NB4 (cell line): ENCODE measurements at regions not wholly inside any gene's neighbourhood (a gene's known extent, or its start where the extent isn't known, plus 50 kb on each side); places are given as distances from the start of the nearest gene placed in this dataset.

Experiments used
- CTCF ChIP-seq: IDR thresholded peaks from one replicate; pipeline ENCODE4 v1.5.1; 2012; ENCODE audit warnings: low read depth, low read length
- MAX ChIP-seq: IDR thresholded peaks from 2 replicates; pipeline ENCODE4 v1.6.1; 2011; ENCODE audit warnings: low read depth, low read length
- MYC ChIP-seq: IDR thresholded peaks from 2 replicates; pipeline ENCODE4 v1.6.1; 2011; ENCODE audit warnings: low read depth, low read length
- POLR2A ChIP-seq: IDR thresholded peaks from 2 replicates; pipeline ENCODE4 v1.6.1; 2011; ENCODE audit warnings: mild to moderate bottlenecking; ENCODE audit not compliant: insufficient read length; ENCODE audit errors: extremely low read depth

- TF ChIP-seq CTCF (peak; percentile 58), MAX (no peak), POLR2A (no peak), MYC (no peak)
Observed at GRCh38 chr11:11157185-11157584, 195.9 kb downstream of the CSNK2A3 start.
